CD1c-positive myeloid dendritic cell (primary cell): ENCODE measurements at regions not wholly inside any gene's neighbourhood (a gene's known extent, or its start where the extent isn't known, plus 50 kb on each side); places are given as distances from the start of the nearest gene placed in this dataset.
"Not testable (repeated sequence)": the region's sequence is repeated elsewhere in the genome, so short reads cannot be mapped to it uniquely, and the experiment has no call there.

Experiments
- DNase-seq: peaks from one replicate; pipeline ENCODE4 v3.0.0-alpha.2; 2016; ENCODE audit errors: extremely low spot score

DNA sequence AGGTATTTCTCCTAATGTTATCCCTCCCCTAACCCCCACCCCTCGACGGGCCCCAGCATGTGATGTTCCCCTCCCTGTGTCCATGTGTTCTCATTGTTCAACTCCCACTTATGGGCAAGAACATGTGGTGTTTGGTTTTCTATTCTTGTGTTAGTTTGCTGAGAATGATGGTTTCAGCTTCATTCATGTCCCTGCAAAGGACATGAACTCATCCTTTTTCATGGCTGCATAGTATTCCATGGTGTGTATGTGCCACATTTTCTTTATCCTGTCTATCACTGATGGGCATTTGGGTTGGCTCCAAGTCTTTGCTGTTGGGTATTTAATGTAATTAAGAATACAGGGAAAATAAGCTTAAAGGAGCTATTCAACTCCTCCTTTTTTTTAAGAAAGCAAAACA lies 1030.4 kb downstream of the PCDH7 start:
- not testable (repeated sequence) for DNase-seq

DNA sequence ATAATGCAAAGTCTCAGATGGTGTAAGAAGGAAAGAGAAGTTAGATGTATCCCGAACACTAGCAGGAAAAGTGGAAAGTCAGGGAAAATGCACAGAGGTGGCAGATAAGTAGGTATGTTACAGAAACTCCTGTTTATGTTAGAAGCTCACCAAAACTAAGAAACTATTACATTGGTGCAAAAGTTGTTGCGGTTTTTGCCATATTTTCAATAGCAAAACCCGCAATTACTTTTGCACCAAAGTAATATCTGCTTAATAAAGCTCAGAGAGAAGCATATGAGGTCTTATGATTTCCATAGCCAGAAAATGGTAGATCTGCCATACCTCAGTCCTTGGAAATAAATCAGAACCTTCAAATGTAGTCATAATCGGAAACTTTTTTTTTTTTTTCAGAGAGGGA lies 1035.6 kb downstream of the PCDH7 start:
- DNase-seq = no peak

- no peak for DNase-seq
Measured at GRCh38 chr4:31768756-31769155, 1048.6 kb downstream of the PCDH7 start.

DNA sequence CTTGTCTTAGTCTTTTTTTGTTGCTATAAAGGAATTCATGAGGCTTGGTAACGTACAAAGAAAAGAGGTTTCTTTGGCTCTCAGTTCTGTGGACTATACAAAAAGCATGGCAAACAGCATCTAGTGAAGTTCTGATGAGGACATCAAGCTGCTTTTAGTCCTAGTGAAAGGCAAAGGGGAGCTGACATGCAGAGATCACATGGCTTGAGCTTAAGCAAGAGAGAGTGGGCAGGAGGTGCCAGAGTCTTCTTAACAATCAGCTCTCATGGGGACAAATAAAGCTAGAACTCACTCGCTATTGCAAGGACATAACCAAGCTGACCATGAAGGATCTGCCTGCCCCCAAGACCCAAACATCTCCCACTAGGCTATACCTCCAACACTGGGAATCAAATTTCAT lies 1063.1 kb downstream of the PCDH7 start:
- no peak for DNase-seq

- DNase-seq = peak; percentile 1
Measured at GRCh38 chr4:31784558-31784957, 1064.4 kb downstream of the PCDH7 start.

- DNase-seq = no peak
Measured at GRCh38 chr4:31787701-31788100, 1067.5 kb downstream of the PCDH7 start.

DNA sequence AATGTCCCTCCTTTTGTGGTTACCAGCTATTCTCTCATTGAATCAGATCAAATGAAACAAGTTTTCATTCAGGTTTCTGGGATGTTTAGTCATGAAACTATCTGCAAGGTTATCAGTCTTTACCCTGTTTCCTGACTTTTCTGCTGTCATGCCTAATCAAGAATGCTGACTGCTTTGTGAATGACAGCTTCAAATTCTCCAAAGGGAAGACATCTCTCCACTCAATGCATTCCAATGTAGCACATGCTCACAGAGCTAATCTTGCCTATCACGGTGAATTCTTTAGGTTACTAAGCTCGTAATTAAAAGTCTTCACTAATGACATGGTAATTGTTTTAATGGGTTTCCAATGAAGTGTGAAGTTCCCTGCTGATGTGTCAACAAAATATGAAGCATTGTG lies 1068.5 kb downstream of the PCDH7 start:
- DNase-seq = no peak

GRCh38 chr4:31791666-31792065 lies 1071.5 kb downstream of the PCDH7 start:
- DNase-seq = no peak

GRCh38 chr4:31793907-31794306 lies 1073.7 kb downstream of the PCDH7 start:
- no peak for DNase-seq

DNA sequence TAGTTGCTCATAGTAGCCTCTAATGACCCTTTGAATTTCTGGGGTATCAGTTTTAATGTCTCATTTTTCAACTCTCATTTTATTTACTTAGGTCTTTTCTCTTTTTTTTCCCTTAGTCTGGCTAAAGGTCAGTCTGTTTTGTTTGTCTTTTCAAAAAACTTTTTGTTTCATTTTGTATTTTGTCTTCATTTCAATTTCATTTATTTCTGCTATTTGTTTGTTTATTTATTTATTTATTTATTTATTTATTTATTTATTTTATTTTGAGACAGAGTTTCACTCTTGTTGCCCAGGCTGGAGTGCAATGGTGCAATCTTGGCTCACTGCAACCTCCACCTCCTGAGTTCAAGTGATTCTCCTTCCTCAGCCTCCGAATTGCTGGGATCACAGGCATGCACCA lies 1076.9 kb downstream of the PCDH7 start:
- not testable (repeated sequence) for DNase-seq

DNA sequence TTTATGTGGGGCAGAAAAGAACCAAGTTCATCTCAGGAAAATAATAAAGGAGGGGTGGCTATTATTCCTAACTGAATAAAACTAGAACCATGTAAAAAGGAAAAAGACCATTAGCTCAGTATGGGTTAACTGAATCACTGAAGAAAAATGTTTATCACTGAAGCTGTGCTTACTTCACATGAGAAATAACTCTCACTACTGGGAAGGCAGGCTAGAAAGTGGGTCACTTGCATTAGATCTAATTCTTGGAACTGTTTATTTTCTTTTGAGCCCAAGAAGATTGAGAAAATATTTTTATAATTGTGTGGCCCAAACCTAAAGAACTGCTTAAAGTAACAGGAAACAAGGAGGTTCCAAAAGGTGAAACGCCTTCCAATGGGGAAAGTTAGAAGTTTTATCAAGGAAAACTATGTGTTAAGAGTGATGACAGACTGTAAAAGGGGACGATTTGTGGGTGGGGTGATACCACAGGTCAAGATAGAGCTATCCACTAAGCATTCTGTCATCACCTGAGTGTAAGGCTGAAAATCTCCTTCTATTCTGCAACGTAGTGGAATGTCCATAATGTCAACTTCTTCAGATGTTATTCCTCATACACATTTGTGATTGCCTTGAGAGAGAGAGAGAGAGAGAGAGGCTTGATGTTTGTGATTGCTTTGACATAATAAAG lies 1083.5 kb downstream of the PCDH7 start:
- DNase-seq = no peak

- no peak for DNase-seq
Measured at GRCh38 chr4:31807036-31807435, 1086.9 kb downstream of the PCDH7 start.

- DNase-seq = no peak
Measured at GRCh38 chr4:31844350-31844749, 1124.2 kb downstream of the PCDH7 start.

- no peak for DNase-seq
Measured at GRCh38 chr4:31851946-31852345, 1131.8 kb downstream of the PCDH7 start.

- no peak for DNase-seq
Measured at GRCh38 chr4:31877429-31877828, 1157.3 kb downstream of the PCDH7 start.

- DNase-seq = not testable (repeated sequence)
Measured at GRCh38 chr4:31880837-31881236, 1160.7 kb downstream of the PCDH7 start.

GRCh38 chr4:31896349-31896748 lies 1176.2 kb downstream of the PCDH7 start:
- no peak for DNase-seq

DNA sequence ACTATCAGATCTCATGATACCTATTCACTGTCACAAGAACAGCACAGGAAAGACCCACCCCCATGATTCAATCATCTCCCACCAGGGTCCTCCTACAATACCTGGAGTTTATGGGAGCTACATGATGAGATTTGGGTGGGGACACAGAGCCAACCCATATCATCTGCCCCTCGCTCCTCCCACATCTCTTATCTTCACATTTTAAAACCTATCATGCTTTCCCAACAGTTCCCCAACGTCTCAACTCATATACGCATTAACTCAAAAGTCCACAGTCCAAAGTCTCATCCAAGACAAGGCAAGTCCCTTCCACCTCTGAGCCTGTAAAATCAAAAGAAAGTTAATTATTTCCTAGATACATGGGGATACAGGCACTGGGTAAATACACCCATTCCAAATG lies 1185.2 kb downstream of the PCDH7 start:
- DNase-seq = no peak

DNA sequence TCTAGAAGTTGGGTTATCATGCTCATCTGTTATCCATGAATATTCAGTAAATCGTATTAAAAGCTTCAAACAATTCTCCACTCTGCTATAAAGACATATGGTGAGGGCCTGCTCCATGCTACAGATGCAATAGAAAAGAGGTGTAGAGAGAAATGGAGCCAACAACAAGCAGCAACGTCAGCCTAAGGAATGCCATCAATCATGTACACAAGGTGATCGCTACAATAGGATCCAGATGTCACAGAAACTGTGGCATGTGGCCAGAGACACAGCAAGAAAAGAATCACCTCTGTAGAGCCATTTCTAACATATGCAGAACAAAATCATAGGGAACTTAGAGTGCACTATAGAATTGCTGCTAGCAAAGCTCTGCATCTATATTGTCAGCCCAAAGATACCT lies 1188.1 kb downstream of the PCDH7 start:
- no peak for DNase-seq

DNA sequence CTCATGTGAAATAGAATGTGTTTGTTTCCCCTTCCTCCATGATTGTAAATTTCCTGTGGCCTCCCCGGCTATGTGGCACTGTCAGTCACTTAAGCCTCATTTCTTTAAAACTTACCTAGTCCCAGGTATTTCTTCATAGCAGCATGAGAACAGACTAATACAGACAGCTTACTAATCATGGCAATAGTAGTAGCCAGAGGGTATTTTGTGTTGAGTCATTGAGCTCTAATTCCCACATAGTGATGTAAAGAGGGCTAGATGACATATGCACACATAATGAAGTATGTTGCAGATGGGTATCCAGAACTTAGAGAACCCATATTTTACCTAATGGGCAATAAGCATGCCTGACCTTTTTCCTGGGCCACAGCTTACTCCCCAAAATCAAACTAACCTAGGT lies 1197.2 kb downstream of the PCDH7 start:
- DNase-seq = no peak

DNA sequence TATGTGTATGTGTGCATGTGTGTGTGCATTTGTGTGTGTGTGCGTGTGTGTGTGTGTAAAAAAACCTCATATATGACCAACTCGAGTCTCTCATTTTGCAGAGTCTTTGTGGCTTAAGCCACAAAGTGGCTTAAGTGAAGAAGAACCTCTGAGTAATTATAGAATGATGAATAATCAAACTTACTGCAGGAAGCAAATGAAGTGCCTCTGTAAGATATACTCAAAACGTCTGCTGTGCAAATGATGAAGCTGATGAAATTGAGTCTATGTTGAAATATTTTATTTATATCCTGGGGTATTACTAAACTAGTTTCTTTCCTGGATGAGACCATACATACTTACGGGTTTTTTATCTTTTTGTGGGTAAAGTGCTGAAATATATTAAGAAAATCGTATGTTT lies 1198.7 kb downstream of the PCDH7 start:
- DNase-seq = no peak

GRCh38 chr4:31923634-31924033 lies 1203.5 kb downstream of the PCDH7 start:
- no peak for DNase-seq

- DNase-seq = no peak
Measured at GRCh38 chr4:31929676-31930345, 1209.6 kb downstream of the PCDH7 start.

DNA sequence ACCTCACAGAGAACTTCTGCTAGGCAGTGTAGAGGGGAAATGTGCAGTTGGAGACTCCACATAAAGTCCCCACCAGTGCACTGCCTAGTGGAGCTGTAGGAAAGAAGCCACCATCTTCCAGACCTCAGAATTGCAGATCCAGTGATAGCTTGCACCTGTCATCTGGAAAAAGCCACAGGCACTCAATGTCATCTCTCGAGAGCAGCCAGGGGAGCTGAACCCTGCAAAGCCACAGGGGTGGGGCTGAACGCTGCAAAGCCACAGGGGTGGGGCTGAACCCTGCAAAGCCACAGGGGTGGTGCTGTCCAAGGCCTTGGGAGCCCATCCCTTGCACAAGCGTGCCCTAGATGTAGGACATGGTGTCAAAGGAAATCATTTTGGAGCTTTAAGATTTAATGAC lies 1226.3 kb downstream of the PCDH7 start:
- no peak for DNase-seq
